Trophoblast cell (in vitro differentiated cells and primary cell): ENCODE measurements at regions not wholly inside any gene's neighbourhood (a gene's known extent, or its start where the extent isn't known, plus 50 kb on each side); places are given as distances from the start of the nearest gene placed in this dataset.
"Not testable (repeated sequence)": the region's sequence is repeated elsewhere in the genome, so short reads cannot be mapped to it uniquely, and the experiment has no call there.

ENCODE experiments used
- DNase-seq, 2 donors: peaks; one replicate each; pipeline ENCODE4 v3.0.0-alpha.2; 2016
- H2AFZ ChIP-seq: 2 replicates; pipeline ENCODE4 v1.6.1; 2013; ENCODE audit warnings: low read length, moderate library complexity, mild to moderate bottlenecking; ENCODE audit not compliant: insufficient read depth, poor library complexity
- H2AK5ac ChIP-seq: 2 replicates; pipeline ENCODE4 v1.6.1; 2013; ENCODE audit warnings: mild to moderate bottlenecking, low read length
- H2BK120ac ChIP-seq: 2 replicates; pipeline ENCODE4 v1.6.1; 2013; ENCODE audit warnings: low read length, mild to moderate bottlenecking, moderate library complexity; ENCODE audit not compliant: insufficient read depth, poor library complexity
- H2BK12ac ChIP-seq: 2 replicates; pipeline ENCODE4 v1.6.1; 2013; ENCODE audit warnings: mild to moderate bottlenecking, low read length, moderate library complexity
- H2BK5ac ChIP-seq: 2 replicates; pipeline ENCODE4 v1.6.1; 2013; ENCODE audit warnings: low read length, low read depth, moderate library complexity, mild to moderate bottlenecking; ENCODE audit not compliant: poor library complexity
- H3K14ac ChIP-seq: 2 replicates; pipeline ENCODE4 v1.6.1; 2013; ENCODE audit warnings: mild to moderate bottlenecking, low read length
- H3K18ac ChIP-seq: 2 replicates; pipeline ENCODE4 v1.6.1; 2013; ENCODE audit warnings: mild to moderate bottlenecking, low read length
- H3K23ac ChIP-seq: 2 replicates; pipeline ENCODE4 v1.6.1; 2013; ENCODE audit warnings: low read length
- H3K27ac ChIP-seq: 2 replicates; pipeline ENCODE4 v1.5.1; 2013; ENCODE audit warnings: low read depth, mild to moderate bottlenecking, inconsistent platforms, low read length, moderate library complexity
- H3K27me3 ChIP-seq: 2 replicates; pipeline ENCODE4 v1.6.1; 2013; ENCODE audit warnings: inconsistent platforms, mild to moderate bottlenecking, low read length, moderate library complexity; ENCODE audit not compliant: insufficient read depth
- H3K36me3 ChIP-seq, 2 experiments: 1 replicate in 1 of 2; 2 replicates in 1 of 2; pipeline ENCODE4 v1.6.1; 2013; ENCODE audit warnings: low read length in 2 of 2, mild to moderate bottlenecking in 2 of 2, moderate library complexity in 1 of 2; ENCODE audit not compliant: insufficient read depth in 2 of 2, control insufficient read depth in 1 of 2
- H3K4ac ChIP-seq: 2 replicates; pipeline ENCODE4 v1.6.1; 2013; ENCODE audit warnings: low read depth, mild to moderate bottlenecking, low read length, moderate library complexity
- H3K4me1 ChIP-seq, 2 experiments: 1 replicate in 1 of 2; 2 replicates in 1 of 2; pipeline ENCODE4 v1.6.1; 2013; ENCODE audit warnings: low read length in 2 of 2, mild to moderate bottlenecking in 2 of 2, moderate library complexity in 1 of 2; ENCODE audit not compliant: insufficient read depth in 2 of 2, control insufficient read depth in 1 of 2
- H3K4me2 ChIP-seq: 2 replicates; pipeline ENCODE4 v1.6.1; 2013; ENCODE audit warnings: inconsistent platforms, mild to moderate bottlenecking, low read length, moderate library complexity
- H3K4me3 ChIP-seq: 2 replicates; pipeline ENCODE4 v1.5.1; 2013; ENCODE audit warnings: mild to moderate bottlenecking, low read depth, low read length, inconsistent platforms
- H3K79me1 ChIP-seq: one replicate; pipeline ENCODE4 v1.6.1; 2013; ENCODE audit warnings: low read length
- H3K79me2 ChIP-seq: 2 replicates; pipeline ENCODE4 v1.6.1; 2013; ENCODE audit warnings: low read length, mild to moderate bottlenecking; ENCODE audit not compliant: control insufficient read depth, insufficient read depth, poor library complexity
- H3K9ac ChIP-seq: 2 replicates; pipeline ENCODE4 v1.6.1; 2013; ENCODE audit warnings: mild to moderate bottlenecking, low read length
- H3K9me3 ChIP-seq: 2 replicates; pipeline ENCODE4 v1.6.1; 2013; ENCODE audit warnings: low read depth, mild to moderate bottlenecking, control low read depth, inconsistent platforms, low read length; ENCODE audit not compliant: insufficient read depth
- H4K12ac ChIP-seq: 2 replicates; pipeline ENCODE4 v1.6.1; 2013; ENCODE audit warnings: low read depth, mild to moderate bottlenecking, low read length, moderate library complexity
- H4K8ac ChIP-seq: 2 replicates; pipeline ENCODE4 v1.6.1; 2013; ENCODE audit warnings: low read depth, mild to moderate bottlenecking, low read length, moderate library complexity
- H4K91ac ChIP-seq: one replicate; pipeline ENCODE4 v1.6.1; 2013; ENCODE audit warnings: low read depth, mild to moderate bottlenecking, low read length, moderate library complexity
- WGBS: extraction: QIAGEN DNeasy Blood & Tissue Kit; methylation state at CpG from one replicate; pipeline ENCODE4 v1.1.7; 2013; ENCODE audit warnings: missing lambda C conversion rate; ENCODE audit not compliant: insufficient read length, insufficient coverage; ENCODE audit errors: extremely low coverage; 5-methylcytosine and 5-hydroxymethylcytosine counted together

- not testable (repeated sequence) for H3K27ac ChIP-seq, H3K9ac ChIP-seq, H3K4ac ChIP-seq, H3K4me1 ChIP-seq, H2AK5ac ChIP-seq, H3K79me1 ChIP-seq, H2BK120ac ChIP-seq, H2AFZ ChIP-seq, H3K14ac ChIP-seq, H3K9me3 ChIP-seq, DNase-seq, H2BK5ac ChIP-seq, H3K79me2 ChIP-seq, H4K12ac ChIP-seq, H3K4me2 ChIP-seq, H2BK12ac ChIP-seq, H3K18ac ChIP-seq, H3K36me3 ChIP-seq, H3K27me3 ChIP-seq, H4K91ac ChIP-seq, H3K4me3 ChIP-seq, H3K23ac ChIP-seq, H4K8ac ChIP-seq
- no CpG with 5 or more reads among the region's 4 CpGs for WGBS
These were observed 98.1 kb upstream of the GPR39 start for GRCh38 chr2:132318481-132318880.

- H3K23ac ChIP-seq, DNase-seq, H3K9ac ChIP-seq, H3K18ac ChIP-seq, H3K79me1 ChIP-seq, H4K8ac ChIP-seq, H2BK120ac ChIP-seq, H2BK12ac ChIP-seq, H4K91ac ChIP-seq, H3K79me2 ChIP-seq, H3K14ac ChIP-seq, H3K27ac ChIP-seq, H4K12ac ChIP-seq, H3K27me3 ChIP-seq, H2BK5ac ChIP-seq, H3K4ac ChIP-seq, H3K4me3 ChIP-seq, H2AK5ac ChIP-seq, H2AFZ ChIP-seq, H3K36me3 ChIP-seq, H3K9me3 ChIP-seq, H3K4me1 ChIP-seq, H3K4me2 ChIP-seq: not testable (repeated sequence)
- WGBS: no CpG with 5 or more reads among the region's 1 CpG
These were observed 92.6 kb upstream of the GPR39 start for GRCh38 chr2:132324005-132324404.

GRCh38 chr2:132332345-132333033, 84.1 kb upstream of the GPR39 start:
- H2BK12ac ChIP-seq, H3K18ac ChIP-seq, H3K4ac ChIP-seq, H3K4me3 ChIP-seq, H4K8ac ChIP-seq, H2BK120ac ChIP-seq, H3K9ac ChIP-seq, H2BK5ac ChIP-seq, H3K79me1 ChIP-seq, H3K27me3 ChIP-seq, H3K9me3 ChIP-seq, H4K91ac ChIP-seq, H3K23ac ChIP-seq, H2AFZ ChIP-seq, H4K12ac ChIP-seq, H3K27ac ChIP-seq, H3K4me2 ChIP-seq, DNase-seq, H3K14ac ChIP-seq, H3K79me2 ChIP-seq, H3K4me1 ChIP-seq, H3K36me3 ChIP-seq, H2AK5ac ChIP-seq: not testable (repeated sequence)
- WGBS: no CpG with 5 or more reads among the region's 28 CpGs

GRCh38 chr2:132337135-132337534, 79.5 kb upstream of the GPR39 start:
- not testable (repeated sequence) for H3K27me3 ChIP-seq, DNase-seq, H3K79me2 ChIP-seq

More at GRCh38 chr2:132337135-132337534, 79.5 kb upstream of the GPR39 start:
- H4K8ac ChIP-seq, H4K12ac ChIP-seq, H3K27ac ChIP-seq, H3K18ac ChIP-seq, H2BK5ac ChIP-seq, H3K4me1 ChIP-seq, H2BK120ac ChIP-seq, H3K79me1 ChIP-seq, H3K4me2 ChIP-seq, H3K23ac ChIP-seq, H2BK12ac ChIP-seq, H3K4me3 ChIP-seq, H3K36me3 ChIP-seq, H3K14ac ChIP-seq, H2AFZ ChIP-seq, H3K9ac ChIP-seq, H3K4ac ChIP-seq, H4K91ac ChIP-seq, H2AK5ac ChIP-seq, H3K9me3 ChIP-seq: not testable (repeated sequence)
- WGBS: no CpG with 5 or more reads among the region's 13 CpGs
